HG03196 (cell line): ENCODE measurements at regions not wholly inside any gene's neighbourhood (a gene's known extent, or its start where the extent isn't known, plus 50 kb on each side); places are given as distances from the start of the nearest gene placed in this dataset.

Experiments
- ATAC-seq: cut with Tn5 transposase; IDR thresholded peaks from one replicate; pipeline ENCODE4 v1.9.1; 2021; ENCODE audit not compliant: unreplicated experiment

GRCh38 chr11:104658177-104658576, 240.1 kb downstream of the CASP12 start:
- ATAC-seq, result no peak

- no peak for ATAC-seq
Measured at GRCh38 chr11:104657083-104657482, 241.2 kb downstream of the CASP12 start.

GRCh38 chr11:104655066-104655465, 243.2 kb downstream of the CASP12 start:
- no peak for ATAC-seq

- no peak for ATAC-seq
Measured at GRCh38 chr11:104654181-104654813, 244.0 kb downstream of the CASP12 start.

GRCh38 chr11:104653407-104653806, 244.9 kb downstream of the CASP12 start:
- ATAC-seq, result no peak

- no peak for ATAC-seq
Measured at GRCh38 chr11:104652996-104653395, 245.3 kb downstream of the CASP12 start.

GRCh38 chr11:104650234-104650633, 248.0 kb downstream of the CASP12 start:
- no peak for ATAC-seq

GRCh38 chr11:104649002-104649401, 249.3 kb downstream of the CASP12 start:
- ATAC-seq, result no peak

- no peak for ATAC-seq
Measured at GRCh38 chr11:104645261-104646222, 252.7 kb downstream of the CASP12 start.

- ATAC-seq, result no peak
Measured at GRCh38 chr11:104637662-104638170, 260.5 kb downstream of the CASP12 start.

- ATAC-seq, result no peak
Measured at GRCh38 chr11:104633226-104633625, 265.0 kb downstream of the CASP12 start.

- no peak for ATAC-seq
Measured at GRCh38 chr11:104630352-104630751, 267.9 kb downstream of the CASP12 start.

- ATAC-seq, result no peak
Measured at GRCh38 chr11:104625246-104625645, 273.0 kb downstream of the CASP12 start.

- ATAC-seq, result no peak
Measured at GRCh38 chr11:104624021-104624420, 274.2 kb downstream of the CASP12 start.

- ATAC-seq, result no peak
Measured at GRCh38 chr11:104623518-104623917, 274.7 kb downstream of the CASP12 start.

- ATAC-seq, result no peak
Measured at GRCh38 chr11:104620991-104621390, 277.3 kb downstream of the CASP12 start.

- ATAC-seq, result no peak
Measured at GRCh38 chr11:104619751-104620150, 278.5 kb downstream of the CASP12 start.

GRCh38 chr11:104618954-104619353, 279.3 kb downstream of the CASP12 start:
- ATAC-seq, result no peak

- no peak for ATAC-seq
Measured at GRCh38 chr11:104614961-104615360, 283.3 kb downstream of the CASP12 start.

- no peak for ATAC-seq
Measured at GRCh38 chr11:104614117-104614680, 284.1 kb downstream of the CASP12 start.

- no peak for ATAC-seq
Measured at GRCh38 chr11:104610635-104611034, 287.6 kb downstream of the CASP12 start.
